HFF-Myc (cell line): ENCODE measurements at regions not wholly inside any gene's neighbourhood (a gene's known extent, or its start where the extent isn't known, plus 50 kb on each side); places are given as distances from the start of the nearest gene placed in this dataset.
"Not testable (repeated sequence)": the region's sequence is repeated elsewhere in the genome, so short reads cannot be mapped to it uniquely, and the experiment has no call there.

Source experiments
- DNase-seq: peaks from one replicate; pipeline ENCODE4 v3.0.0-alpha.2; 2011; ENCODE audit warnings: low read depth; ENCODE audit errors: extremely low read depth
- H3K4me3 ChIP-seq: replicated peaks from 2 replicates; pipeline ENCODE4 v1.5.1; 2011; ENCODE audit warnings: low read depth, mild to moderate bottlenecking, control low read depth, low read length
- CTCF ChIP-seq: IDR thresholded peaks from 2 replicates; pipeline ENCODE4 v1.5.1; 2012; ENCODE audit warnings: mild to moderate bottlenecking, low read depth, low read length, control low read depth; ENCODE audit errors: missing control alignments

GRCh38 chr1:31511848-31512615 is 64.3 kb upstream of the TINAGL1 start:
- no peak for DNase-seq
- H3K4me3 ChIP-seq, result no peak overlapping the region
- no peak for TF ChIP-seq CTCF

DNA sequence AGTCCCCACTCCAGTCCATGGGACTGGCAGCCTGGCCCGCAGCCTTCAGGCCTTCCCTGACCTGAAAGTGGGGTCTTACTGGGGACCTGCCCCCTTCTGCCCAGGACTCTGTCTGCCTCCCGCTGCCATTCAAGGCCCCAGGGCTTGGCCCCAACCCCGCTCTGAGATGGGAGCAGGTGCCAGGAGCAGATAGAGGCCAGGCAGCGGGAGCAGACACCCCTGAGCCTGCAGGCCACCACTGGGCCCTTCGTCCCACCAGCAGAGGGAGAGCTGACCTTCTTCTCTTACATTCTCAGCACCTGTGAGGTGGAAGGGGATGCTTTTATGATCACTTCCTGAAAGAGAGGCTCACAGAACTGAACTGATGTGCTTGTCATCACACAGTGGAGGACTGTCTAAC is 62.2 kb upstream of the TINAGL1 start:
- TF ChIP-seq CTCF, result no peak
- no peak for DNase-seq
- no peak overlapping the region for H3K4me3 ChIP-seq

- no peak for DNase-seq
- TF ChIP-seq CTCF, result no peak
- H3K4me3 ChIP-seq, result no peak overlapping the region
These were observed 61.1 kb upstream of the TINAGL1 start for GRCh38 chr1:31515056-31515775.

DNA sequence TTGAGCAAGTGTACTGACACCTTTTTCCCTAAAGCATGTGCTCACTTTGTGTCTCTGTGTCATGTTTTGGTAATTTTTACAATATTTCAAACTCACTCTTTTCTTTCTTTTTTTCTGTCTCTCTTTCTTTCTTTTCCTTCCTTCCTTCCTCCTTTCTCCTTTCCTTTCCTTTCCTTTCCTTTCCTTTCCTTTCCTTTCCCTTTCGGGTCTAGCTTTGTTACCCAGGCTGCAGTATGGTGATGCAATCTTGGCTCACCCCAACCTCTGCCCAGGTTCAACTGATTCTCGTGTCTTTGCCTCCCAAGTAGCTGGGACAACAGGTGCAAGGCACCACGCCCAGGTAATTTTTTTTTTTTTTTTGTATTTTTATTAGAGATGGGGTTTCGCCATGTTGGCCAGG is 60.4 kb upstream of the TINAGL1 start:
- no peak for TF ChIP-seq CTCF
- H3K4me3 ChIP-seq, result no peak overlapping the region
- no peak for DNase-seq

DNA sequence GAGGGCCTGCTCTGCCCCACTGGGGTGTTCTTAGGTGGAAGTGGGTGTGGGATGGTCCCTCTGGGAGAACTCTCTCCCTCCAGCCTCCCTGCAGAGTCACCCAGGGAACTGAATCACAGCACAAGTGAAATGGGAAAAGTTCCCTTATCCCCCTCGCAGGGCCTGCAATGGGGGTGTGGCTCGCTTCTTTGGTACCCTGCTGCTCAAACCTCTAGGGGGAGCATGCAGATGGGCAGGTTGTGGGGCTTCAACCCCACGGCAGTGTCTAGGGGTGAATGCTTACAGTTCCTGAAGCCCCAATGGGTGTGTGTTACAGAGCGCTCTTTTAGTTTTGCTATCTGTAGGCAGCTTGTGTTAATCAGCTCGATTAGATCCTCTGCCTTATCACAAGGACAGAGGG is 59.0 kb upstream of the TINAGL1 start:
- DNase-seq, result no peak
- TF ChIP-seq CTCF, result no peak

GRCh38 chr1:31517986-31518385 is 58.3 kb upstream of the TINAGL1 start:
- H3K4me3 ChIP-seq, DNase-seq: not testable (repeated sequence)

More for the DNA sequence above, 59.0 kb upstream of the TINAGL1 start:
- H3K4me3 ChIP-seq, result no peak overlapping the region

- TF ChIP-seq CTCF, result no peak
- no peak for DNase-seq
- H3K4me3 ChIP-seq, result no peak overlapping the region
These were observed 54.4 kb upstream of the TINAGL1 start for GRCh38 chr1:31521761-31522555.
